ENCODE measurements at regions not wholly inside any gene's neighbourhood (a gene's known extent, or its start where the extent isn't known, plus 50 kb on each side); places are given as distances from the start of the nearest gene placed in this dataset.

GRCh38 chr20:59437601-59438031 is 137.2 kb downstream of the EDN3 start:
- no peak overlapping the region for H2AFZ ChIP-seq (ENCODE audit: low read length)

More at GRCh38 chr20:59437601-59438031, 137.2 kb downstream of the EDN3 start:
- Histone ChIP-seq H3K23ac (ENCODE audit: insufficient read length, low read depth, low read length) (no peak overlapping the region), H3K27me3 (ENCODE audit: insufficient read depth, low read length) (no peaks in the 10 kb centered on the region), H3K4me2 (ENCODE audit: insufficient read depth, insufficient read length, low read length) (no peak overlapping the region), H2AK5ac (ENCODE audit: insufficient read length, low read length) (no peak overlapping the region), H3K9ac (ENCODE audit: extremely low read depth, insufficient read length, low read length) (no peak overlapping the region), H2BK5ac (ENCODE audit: insufficient read length, low read length) (no peak overlapping the region), H2BK20ac (ENCODE audit: low read depth, low read length, poor library complexity, severe bottlenecking) (no peak overlapping the region), H3K27ac (ENCODE audit: insufficient read length, low read depth, low read length) (no peak overlapping the region), H3K4ac (ENCODE audit: low read depth, low read length) (no peak overlapping the region), H4K8ac (replicated peaks; ENCODE audit: insufficient read length, low read depth, low read length) (no peak overlapping the region), H4K91ac (ENCODE audit: insufficient read length, low read depth, low read length) (no peak overlapping the region), H3T11ph (ENCODE audit: low read length) (no peak overlapping the region), H3K14ac (ENCODE audit: insufficient read depth, low read length) (no peak overlapping the region), H3K18ac (ENCODE audit: insufficient read length, low read depth, low read length) (no peak overlapping the region), H3K79me1 (ENCODE audit: insufficient read depth, low read depth, low read length, poor library complexity, severe bottlenecking) (no peaks in the 10 kb centered on the region), H2BK15ac (ENCODE audit: low read depth, low read length) (no peak overlapping the region), H3K79me2 (ENCODE audit: insufficient read depth, low read length) (no peaks in the 10 kb centered on the region), H2BK12ac (ENCODE audit: insufficient read length, low read depth, low read length) (no peak overlapping the region), H2BK120ac (ENCODE audit: low read depth, low read length, poor library complexity, severe bottlenecking) (no peak overlapping the region), H3K56ac (ENCODE audit: insufficient read length, low read depth, low read length) (no peak overlapping the region), H4K5ac (ENCODE audit: insufficient read length, low read depth, low read length) (no peak overlapping the region), H3K23me2 (ENCODE audit: insufficient read length, low read depth, low read length, poor library complexity, severe bottlenecking) (peaks cover 3% of the 10 kb centered on the region), H3K4me1 (ENCODE audit: insufficient read depth, low read length) (0 out of 2 replicates have a peak, but pooled peaks cover 2% of the 10 kb centered on the region), H4K20me1 (ENCODE audit: control insufficient read depth, insufficient read depth, insufficient read length) (no peaks in the 10 kb centered on the region), H3K9me3 (ENCODE audit: control insufficient read depth, low read depth, low read length) (no peaks in the 10 kb centered on the region)
- H3K36me3 Mint-ChIP-seq (ENCODE audit: insufficient read depth in 1 of 3, low read depth in 3 of 3) = no peaks in the 10 kb centered on the region
- H3K9me3 Mint-ChIP-seq = no peaks in the 10 kb centered on the region; a peak in 1 of 5 replicates
- H3K27ac Mint-ChIP-seq = no peak overlapping the region
- DNase-seq = no peak
- H3K4me1 Mint-ChIP-seq = peaks cover 6 to 11% of the 10 kb centered on the region in 2 experiments
- H3K27me3 Mint-ChIP-seq (ENCODE audit: low read depth) = peaks cover 4% of the 10 kb centered on the region
- TF ChIP-seq CTCF (conservative IDR thresholded peaks at IDR 0.05) = no peak
- no CpG with 5 or more reads among the region's 13 CpGs for WGBS (ENCODE audit: extremely low coverage, insufficient read length, low lambda C conversion rate)
- no peak overlapping the region for H3K4me3 Mint-ChIP-seq

All from H9 (cell line).